DLD1 (cell line): ENCODE measurements at regions not wholly inside any gene's neighbourhood (a gene's known extent, or its start where the extent isn't known, plus 50 kb on each side); places are given as distances from the start of the nearest gene placed in this dataset.

Experiments used
- in situ Hi-C: cut with HindIII; loops from 2 replicates; pipeline ENCODE4 v1.10.0; 2017; ENCODE audit warnings: low sequenced_read_pairs

DNA sequence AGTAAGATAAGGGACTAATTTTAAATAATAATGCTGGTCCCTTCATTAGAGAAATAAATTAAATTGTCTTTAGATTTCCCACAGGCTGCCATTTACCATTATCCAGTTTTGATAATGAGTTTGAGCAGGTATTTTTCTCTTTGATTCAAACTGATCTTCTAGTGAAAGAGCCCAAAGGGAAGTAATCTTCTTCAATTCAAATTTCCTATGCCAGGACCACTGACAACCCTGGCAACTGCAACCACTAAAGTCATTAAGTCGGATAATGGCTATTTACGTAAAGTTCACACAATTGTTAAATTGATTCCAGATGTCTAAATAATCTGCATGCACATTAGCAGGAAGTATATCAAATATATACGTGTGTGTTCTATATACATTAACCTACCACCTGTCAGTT is 399.3 kb downstream of the PTPRC start:
- in situ Hi-C loops = no loop called here

DNA sequence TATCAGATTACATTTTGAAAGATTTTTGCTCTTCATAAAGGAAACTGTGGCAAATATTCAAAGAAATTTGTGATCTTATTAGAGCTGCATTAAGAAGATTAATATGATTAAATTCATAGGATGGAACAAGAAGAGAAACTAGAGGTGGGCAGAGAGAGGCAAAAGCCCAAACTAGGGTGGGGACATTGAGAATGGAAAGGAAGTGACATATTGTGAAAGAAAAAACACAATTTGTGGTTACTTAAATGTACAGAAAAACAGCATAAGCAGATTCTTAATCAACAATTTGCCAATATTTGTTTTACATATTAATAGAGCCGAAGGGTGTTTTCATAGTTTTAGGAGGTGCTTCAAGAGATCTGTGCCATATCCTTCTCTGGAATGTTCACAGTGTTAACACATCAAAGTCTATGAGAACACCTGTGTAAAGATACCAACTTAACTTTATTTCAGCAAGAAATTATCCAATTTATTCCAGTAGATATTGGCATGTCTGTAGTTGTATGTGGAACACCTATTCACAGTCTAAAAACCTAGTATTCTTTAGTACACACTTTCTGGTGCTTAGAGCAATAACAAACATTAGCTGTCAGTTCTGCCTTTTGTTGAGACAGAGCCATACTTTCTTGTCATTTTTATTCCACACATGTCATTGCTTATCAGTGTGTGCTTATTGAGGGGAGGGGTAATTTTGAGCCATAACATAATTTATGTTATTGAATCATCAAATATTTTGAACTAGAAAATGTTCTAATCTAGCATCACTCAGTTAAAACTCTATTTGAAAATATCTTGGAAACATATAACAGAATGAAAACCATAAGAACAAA is 401.5 kb downstream of the PTPRC start:
- in situ Hi-C loops = no loop called here

DNA sequence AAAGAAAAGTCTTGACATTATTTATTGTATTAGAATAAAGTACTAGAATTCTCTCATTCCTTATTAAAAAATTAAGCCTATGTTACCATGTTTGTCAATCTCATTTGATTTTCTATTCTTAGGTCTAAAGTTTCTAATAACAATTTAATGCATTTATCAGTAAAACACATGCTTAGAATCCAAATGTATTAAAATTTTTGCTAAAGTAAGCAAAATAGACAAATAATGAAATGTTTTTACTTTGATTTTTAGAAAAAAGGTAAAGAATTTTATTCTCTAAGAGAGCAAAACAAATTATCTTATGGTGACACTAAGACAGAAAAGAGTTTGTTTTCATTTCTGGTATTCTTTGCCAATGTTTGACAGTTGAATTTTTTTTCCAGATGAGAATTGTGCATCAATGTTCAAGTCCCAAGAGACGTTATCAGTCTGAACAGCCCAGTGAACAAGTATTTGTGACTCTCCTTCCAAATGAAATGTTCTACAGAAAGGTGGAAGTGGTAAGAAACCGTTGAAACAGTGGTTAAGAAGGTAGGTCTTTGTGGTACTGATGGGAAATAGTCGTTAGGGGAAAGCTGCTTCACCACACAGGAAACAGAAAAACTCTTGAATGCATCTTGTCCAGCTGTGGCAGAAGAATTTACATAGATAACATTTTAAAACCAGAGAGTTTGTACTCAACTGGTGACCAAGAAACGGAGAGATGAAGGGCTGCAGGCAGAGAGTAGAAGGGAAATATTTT is 402.5 kb downstream of the PTPRC start:
- in situ Hi-C loops = no loop called here

DNA sequence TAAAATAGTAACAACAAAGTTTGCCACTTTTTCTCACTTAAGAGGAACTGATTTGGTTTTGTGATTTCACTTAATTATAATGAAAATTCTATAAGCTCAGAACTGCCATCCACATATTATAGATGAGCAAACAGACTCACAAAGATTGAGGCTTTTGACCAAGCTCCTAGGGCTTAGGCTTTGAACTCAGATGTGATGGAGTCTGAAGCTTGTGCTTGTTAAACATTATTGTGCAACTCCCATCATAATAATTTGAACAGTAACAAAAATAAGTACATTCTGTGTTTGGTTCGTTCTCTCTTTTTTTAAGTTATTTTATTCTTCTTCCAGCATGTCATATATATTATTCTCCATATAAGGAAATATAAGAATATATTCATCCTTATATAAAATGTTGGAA is 403.4 kb downstream of the PTPRC start:
- in situ Hi-C loops = no loop called here

DNA sequence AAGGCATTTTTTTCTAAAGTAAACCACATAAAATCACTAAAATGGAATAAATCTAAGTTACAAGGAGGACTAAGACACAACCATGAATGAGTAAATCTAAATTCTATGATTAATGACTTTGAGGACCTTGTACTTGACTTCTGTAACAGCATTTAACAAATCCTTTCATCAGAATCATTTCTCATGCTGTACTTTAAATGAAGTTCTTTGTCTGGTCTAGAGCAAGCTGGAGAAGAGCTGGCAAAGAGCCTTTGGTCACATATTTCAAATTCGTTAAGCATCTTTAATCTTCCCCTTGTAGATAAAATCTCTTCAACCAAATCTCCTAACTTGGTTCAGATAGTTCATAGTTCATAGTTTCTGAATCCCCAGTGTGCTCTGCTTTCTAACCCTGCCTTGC is 405.4 kb downstream of the PTPRC start:
- in situ Hi-C loops = no loop called here

DNA sequence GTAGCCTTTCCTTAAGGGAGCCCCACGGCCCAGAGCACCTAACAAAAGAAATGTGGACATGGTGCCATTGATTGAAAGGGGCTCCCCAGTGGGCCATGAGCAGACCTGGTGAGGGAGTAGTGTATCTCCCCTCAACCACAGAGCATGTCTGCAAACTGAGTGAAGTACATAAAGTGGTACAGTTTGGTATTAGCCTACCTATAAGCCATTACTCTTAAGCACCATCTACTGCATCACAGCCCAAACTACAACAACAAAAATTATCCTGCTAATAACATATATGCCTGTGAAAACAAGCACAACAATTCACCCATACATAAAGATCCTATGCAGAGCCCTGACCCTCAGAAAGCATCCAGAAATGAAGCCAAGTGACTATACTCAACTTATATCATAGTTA is 407.8 kb downstream of the PTPRC start:
- in situ Hi-C loops = no loop called here

DNA sequence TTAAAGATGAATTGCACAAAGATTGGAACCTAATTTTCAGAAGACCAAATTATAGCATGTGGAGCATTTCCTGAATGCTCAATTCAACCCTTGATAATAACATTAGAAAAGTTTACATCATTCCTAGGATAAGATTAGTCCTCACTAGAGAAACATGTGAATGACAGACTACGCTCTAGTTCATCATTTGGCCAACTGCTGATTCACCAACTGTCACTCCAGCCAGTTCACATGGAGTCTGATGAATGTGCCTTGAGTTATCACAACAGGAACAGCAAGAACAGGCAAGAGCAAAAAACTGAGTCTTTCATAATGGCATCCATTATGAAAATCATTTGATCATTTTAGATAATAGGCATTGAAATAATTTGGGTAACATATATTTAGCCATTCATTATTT is 415.9 kb downstream of the PTPRC start:
- in situ Hi-C loops = no loop called here

DNA sequence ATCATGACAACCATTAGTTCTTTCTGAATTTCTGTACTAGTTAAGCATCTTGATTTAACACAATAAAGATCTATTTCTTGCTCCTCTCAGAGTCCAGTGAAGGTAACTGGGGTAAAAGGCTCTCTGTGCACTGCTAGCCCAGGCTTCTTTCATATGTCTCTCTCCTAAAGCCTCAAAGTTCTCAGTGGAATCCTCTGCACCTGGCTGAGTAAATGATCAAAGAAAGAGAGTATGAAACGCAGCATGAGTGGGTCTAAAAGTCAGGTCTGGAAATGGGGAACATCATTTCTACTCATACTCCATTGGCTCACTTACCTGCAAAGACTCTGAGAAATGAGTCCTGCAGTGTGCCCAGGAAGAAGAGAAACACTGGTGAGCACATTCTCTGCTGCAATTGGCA is 418.5 kb downstream of the PTPRC start:
- in situ Hi-C loops = no loop called here

DNA sequence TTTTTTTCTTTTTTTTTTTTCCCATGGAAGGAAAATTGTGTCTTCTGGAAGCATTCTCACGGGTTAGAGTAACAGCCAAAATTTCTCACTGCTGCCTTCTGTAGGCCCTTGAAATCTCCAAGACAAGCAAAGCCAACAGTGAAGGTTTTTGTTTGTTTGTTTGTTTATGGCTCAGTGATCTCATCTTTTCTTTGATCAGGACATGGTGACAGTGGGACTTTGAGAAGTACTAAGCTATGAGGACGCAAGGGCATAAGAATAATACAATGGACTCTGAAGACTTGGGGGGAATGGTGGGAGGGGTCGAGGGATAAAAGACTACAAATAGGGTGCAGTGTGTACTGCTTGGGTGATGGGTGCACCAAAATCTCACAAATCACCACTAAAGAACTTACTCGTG is 419.4 kb downstream of the PTPRC start:
- in situ Hi-C loops = no loop called here

DNA sequence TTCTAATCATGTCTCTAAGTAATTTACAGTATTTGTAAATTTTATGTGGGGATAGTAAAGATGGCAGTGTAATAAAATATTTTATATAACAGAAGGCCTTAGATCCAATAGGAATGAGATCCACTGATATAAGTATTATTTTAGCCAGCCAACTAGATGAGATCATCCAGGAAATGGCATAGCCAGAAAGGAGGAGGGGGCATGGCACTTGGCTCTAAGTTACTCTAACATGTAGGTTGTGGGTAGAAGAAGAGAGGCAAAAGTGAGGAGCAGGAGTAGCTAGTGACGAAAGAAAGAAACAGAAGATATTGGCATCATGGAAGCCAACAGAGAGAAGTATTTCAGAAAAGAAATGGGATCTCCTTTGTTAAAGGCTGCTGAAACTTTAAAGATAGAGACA is 426.1 kb downstream of the PTPRC start:
- in situ Hi-C loops = no loop called here

DNA sequence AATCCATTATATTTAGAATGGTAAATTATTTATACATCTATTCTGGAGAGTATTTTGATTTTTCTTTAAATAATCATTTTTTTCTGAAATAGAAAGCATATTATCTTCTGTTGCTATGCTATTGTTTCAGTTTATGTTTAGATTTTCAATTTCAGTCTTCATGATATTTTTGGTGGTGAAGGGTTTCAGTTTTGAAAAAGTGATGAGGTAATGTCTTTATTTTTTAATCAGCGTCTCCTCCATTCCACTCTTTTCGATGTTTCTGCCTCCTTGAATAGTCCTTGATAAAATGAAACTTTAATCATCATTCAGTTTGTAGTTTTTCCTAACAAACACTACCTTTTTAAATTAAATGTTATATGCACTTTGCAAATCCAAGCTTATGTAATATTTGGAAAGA is 428.6 kb downstream of the PTPRC start:
- in situ Hi-C loops = no loop called here

DNA sequence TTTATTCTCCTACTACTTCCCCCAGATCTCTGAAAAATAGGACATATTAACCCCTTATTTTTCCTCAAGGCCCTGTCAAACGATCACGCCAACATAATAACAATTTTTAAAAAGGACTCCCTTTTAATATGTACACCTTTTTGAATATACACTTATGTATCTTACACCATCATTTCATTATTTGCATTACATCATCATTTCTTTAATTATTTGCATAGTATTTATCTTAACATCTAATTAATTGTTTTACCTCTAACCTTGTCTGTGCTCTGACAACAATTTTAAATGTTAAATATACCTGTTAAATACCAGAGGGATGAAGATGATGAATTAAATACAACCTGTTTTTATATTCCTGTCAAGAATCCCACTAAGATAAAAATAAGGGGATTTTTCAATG is 432.2 kb downstream of the PTPRC start:
- in situ Hi-C loops = no loop called here

DNA sequence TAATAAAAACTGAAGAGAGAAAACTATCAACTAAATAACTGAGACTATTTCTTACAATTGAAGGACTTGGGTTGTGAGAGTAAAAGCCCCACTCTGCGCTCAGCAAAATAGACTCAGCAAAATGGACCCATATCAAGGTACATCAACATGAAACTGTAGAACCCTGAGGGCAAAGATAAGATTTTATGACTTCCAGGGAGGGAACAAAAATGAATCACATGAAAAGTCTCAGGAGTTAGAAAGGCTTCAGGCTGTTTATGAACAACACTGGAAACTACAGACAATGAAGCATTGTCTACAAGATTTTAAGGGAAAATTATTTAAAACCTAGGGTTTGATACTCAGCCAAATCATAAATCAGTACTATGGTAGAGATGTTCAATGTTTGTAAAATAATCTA is 434.3 kb downstream of the PTPRC start:
- in situ Hi-C loops = no loop called here

DNA sequence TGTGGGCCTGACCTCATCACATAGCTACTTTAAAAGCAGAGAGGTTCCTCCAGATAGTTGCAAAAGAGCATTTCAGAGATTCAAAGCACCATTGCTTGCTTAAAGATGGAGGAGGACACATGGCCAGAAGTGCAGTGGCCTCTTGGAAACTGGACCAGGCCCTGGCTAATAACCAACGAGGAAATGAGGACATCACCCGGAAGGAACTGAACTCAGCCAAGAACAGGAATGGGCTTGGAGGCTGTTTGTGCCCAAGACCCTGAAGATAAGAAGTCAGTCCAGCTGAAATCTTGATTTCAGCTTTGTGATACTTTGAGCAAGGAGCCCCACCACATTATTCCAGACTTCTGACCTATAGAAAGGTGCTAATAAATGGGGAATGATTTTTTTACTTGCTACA is 437.0 kb downstream of the PTPRC start:
- in situ Hi-C loops = no loop called here

DNA sequence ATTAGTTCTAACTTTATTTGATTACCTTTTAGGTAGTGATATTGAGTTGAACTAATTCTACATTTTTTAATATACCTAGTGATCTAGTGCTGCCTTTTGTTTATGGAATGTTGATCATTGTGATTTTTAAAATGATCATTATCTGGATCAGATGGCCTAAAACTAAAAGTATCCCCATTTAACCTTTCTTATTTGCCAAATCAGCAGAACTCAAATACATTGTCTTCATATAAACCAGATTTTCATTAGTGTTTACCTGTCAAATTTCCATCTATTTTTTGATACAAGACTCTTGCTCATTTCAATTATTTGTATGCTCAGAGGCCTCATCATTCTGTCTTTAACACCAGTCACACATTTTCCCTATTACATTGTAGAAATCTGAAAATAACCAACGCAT is 441.2 kb downstream of the PTPRC start:
- in situ Hi-C loops = no loop called here

DNA sequence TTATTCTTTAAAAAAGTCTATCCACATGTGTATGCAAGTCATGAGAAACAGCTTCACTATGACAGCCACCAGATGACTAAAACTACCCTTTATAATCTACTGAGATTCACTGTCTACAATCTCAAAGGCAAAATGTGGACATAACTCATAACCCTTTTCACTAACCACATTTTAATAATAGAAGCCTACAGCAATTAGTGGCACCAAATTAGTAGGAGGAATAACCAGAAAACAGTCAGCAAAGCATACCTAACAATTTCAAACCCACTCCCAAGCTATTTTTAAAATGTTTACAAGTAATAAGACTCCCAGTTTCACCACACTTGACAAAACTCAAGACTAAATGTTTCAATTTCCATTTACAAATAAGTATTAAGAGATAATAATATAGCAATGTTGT is 442.9 kb downstream of the PTPRC start:
- in situ Hi-C loops = no loop called here

DNA sequence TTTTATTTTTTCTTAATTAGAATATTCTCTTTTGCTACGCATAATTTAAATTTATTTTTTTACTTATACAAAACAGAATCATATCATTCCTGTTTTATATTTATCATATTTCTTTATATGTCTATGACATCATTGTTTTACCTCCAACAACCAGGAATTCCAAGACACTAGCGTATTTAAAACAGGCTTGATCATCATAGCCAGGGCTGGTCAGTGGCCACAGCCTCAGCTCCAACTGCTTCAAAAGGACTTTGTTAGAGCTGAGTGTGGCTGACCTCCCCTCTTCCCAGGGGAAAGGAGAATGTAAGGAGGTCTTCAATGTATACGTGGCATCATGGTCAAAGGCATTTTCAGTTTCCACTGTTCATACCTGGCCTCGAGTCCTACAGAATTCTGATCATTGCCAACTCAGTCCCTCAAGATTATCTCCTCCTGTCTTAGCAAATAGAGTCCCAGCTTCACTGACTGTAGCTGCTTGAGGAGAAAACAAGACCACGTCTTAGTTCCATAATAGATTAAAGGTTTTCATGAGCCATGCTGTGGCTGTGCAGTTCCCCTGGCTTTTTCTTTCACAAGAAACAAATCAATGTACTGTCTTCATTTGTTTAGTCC is 444.0 kb downstream of the PTPRC start:
- in situ Hi-C loops = no loop called here

DNA sequence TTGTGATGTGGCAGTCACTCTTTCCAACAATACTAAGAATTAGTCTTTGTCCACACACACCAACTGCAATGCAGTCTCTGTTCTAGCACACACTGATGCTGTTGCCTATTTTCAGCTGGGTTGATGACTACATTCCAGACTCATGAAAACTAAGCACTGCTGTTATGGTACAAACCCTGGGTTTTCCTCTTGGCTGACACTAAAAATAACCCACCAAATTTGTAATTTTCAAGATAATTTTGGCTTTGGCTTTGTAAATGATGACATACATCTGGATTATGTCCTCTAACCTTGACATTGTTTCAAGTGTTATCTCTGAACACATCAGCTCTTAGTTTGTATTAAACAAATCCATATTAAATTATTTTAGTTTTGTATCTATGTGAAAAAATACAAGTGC is 444.8 kb downstream of the PTPRC start:
- in situ Hi-C loops = no loop called here

DNA sequence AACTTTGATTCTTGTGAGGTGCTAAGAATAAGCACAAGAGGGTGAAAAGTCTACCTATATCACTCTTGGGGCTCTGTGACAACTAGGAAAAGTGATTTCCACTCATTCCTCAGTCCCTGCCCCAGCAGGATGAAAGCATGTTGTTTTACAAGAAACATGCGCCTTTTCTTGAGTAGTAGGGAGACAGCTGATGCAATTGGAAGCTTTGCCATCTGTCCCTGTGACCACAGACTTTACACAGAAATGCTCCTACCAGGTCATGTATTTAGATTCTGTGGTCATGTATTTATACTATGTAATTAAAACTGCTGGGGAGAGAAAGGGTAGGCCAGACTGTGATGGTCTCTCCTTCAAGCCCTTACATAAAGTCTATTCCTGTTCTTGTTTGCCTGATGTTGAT is 445.5 kb downstream of the PTPRC start:
- in situ Hi-C loops = no loop called here

DNA sequence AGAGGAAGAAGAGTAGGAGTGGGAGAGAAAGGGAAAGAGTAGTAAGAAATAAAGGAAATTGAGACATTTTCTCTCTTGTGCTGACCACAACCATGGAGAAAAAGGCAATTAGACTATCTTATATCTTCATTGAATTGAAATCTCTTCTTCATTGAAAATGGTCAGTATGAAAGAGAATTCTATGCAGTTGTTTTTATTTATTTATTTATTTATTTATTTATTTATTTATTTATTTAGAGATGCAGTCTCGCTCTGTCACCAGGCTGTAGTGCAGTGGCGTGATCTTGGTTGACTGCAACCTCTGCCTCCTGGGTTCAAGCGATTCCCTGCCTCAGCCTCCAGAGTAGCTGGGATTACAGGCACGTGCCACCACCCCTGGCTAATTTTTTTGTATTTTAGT is 447.1 kb downstream of the PTPRC start:
- in situ Hi-C loops = no loop called here

DNA sequence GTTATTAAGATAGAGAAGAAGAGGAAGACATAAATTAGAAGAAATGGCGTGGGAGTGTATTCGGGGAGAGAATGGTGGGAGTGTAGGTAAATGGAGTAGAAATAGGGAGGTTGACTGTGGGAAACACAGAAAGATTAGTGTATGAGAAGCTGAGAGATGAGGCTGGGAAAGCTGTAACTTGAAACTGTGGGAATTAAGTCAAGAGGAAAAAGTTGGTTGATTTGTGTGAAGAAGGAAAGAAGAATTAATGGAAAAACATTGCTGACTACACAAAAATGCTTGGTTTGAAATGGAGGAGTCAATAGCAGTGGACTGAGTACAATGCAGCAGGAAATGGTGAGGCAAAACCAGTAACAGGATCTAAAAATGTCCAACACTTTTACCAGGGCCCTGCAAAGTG is 448.3 kb downstream of the PTPRC start:
- in situ Hi-C loops = no loop called here
